Stimulated activated naive CD4-positive, alpha-beta T cell treated with Interleukin-2 at 50 U/mL for 16 hours (primary cell): ENCODE measurements at regions not wholly inside any gene's neighbourhood (a gene's known extent, or its start where the extent isn't known, plus 50 kb on each side); places are given as distances from the start of the nearest gene placed in this dataset.
A peak's percentile ranks its signal among the peaks of the same experiment; 100 is the strongest.
"Not testable (repeated sequence)": the region's sequence is repeated elsewhere in the genome, so short reads cannot be mapped to it uniquely, and the experiment has no call there.

Source experiments
- DNase-seq: peaks from one replicate; lab custom pipeline; 2025; lab: John Stamatoyannopoulos, UW

GRCh38 chr4:53959343-53960120, 104.9 kb downstream of the CHIC2 start:
- no peak for DNase-seq

- no peak for DNase-seq
Measured at GRCh38 chr4:53956454-53956853, 108.0 kb downstream of the CHIC2 start.

GRCh38 chr4:53956053-53956452, 108.4 kb downstream of the CHIC2 start:
- no peak for DNase-seq

GRCh38 chr4:53951414-53951813, 113.0 kb downstream of the CHIC2 start:
- DNase-seq, result no peak

GRCh38 chr4:53943345-53944085, 120.9 kb downstream of the CHIC2 start:
- DNase-seq, result no peak

- no peak for DNase-seq
Measured at GRCh38 chr4:53942712-53943111, 121.7 kb downstream of the CHIC2 start.

- no peak for DNase-seq
Measured at GRCh38 chr4:53941331-53941730, 123.1 kb downstream of the CHIC2 start.

GRCh38 chr4:53939892-53940291, 124.5 kb downstream of the CHIC2 start:
- DNase-seq, result not testable (repeated sequence)

- DNase-seq, result no peak
Measured at GRCh38 chr4:53937918-53938317, 126.5 kb downstream of the CHIC2 start.

GRCh38 chr4:53937327-53937726, 127.1 kb downstream of the CHIC2 start:
- no peak for DNase-seq

- no peak for DNase-seq
Measured at GRCh38 chr4:53935780-53936179, 128.6 kb downstream of the CHIC2 start.

GRCh38 chr4:53932796-53933610, 131.4 kb downstream of the CHIC2 start:
- no peak for DNase-seq

- no peak for DNase-seq
Measured at GRCh38 chr4:53931461-53931961, 132.9 kb downstream of the CHIC2 start.

GRCh38 chr4:53929955-53930798, 134.2 kb downstream of the CHIC2 start:
- DNase-seq, result peak; percentile 35

- no peak for DNase-seq
Measured at GRCh38 chr4:53929311-53929710, 135.1 kb downstream of the CHIC2 start.

- DNase-seq, result no peak
Measured at GRCh38 chr4:53928825-53929224, 135.6 kb downstream of the CHIC2 start.

- no peak for DNase-seq
Measured at GRCh38 chr4:53925050-53925605, 139.3 kb downstream of the CHIC2 start.

- no peak for DNase-seq
Measured at GRCh38 chr4:53924333-53925049, 139.9 kb downstream of the CHIC2 start.

GRCh38 chr4:53923921-53924320, 140.5 kb downstream of the CHIC2 start:
- DNase-seq, result no peak

- no peak for DNase-seq
Measured at GRCh38 chr4:53921856-53922255, 142.5 kb downstream of the CHIC2 start.
